IMR-90 (cell line): ENCODE measurements at regions not wholly inside any gene's neighbourhood (a gene's known extent, or its start where the extent isn't known, plus 50 kb on each side); places are given as distances from the start of the nearest gene placed in this dataset.

Source experiments
- CEBPB ChIP-seq: IDR thresholded peaks from 2 replicates; pipeline ENCODE4 v1.6.1; 2012; ENCODE audit warnings: low read depth, low read length, improper control_type of control experiment
- CHD1 ChIP-seq: IDR thresholded peaks from 2 replicates; pipeline ENCODE4 v1.6.1; 2012; ENCODE audit warnings: low read depth, low read length, improper control_type of control experiment
- FOS ChIP-seq: fragments of 150-350 bp; IDR thresholded peaks from 2 replicates; pipeline ENCODE4 v1.6.1; 2016; ENCODE audit warnings: low read depth, low read length
- MAFK ChIP-seq: IDR thresholded peaks from 2 replicates; pipeline ENCODE4 v1.6.1; 2012; ENCODE audit warnings: low read depth, low read length, improper control_type of control experiment
- NFE2L2 ChIP-seq: fragments of 150-350 bp; IDR thresholded peaks from 2 replicates; pipeline ENCODE4 v1.6.1; 2016; ENCODE audit warnings: low read depth, mild to moderate bottlenecking, low read length
- POLR2A ChIP-seq: IDR thresholded peaks from 2 replicates; pipeline ENCODE4 v1.6.1; 2012; ENCODE audit warnings: mild to moderate bottlenecking, low read depth, low read length
- RAD21 ChIP-seq: IDR thresholded peaks from 2 replicates; pipeline ENCODE4 v1.6.1; 2012; ENCODE audit warnings: low read length, improper control_type of control experiment
- RCOR1 ChIP-seq: IDR thresholded peaks from 2 replicates; pipeline ENCODE4 v1.6.1; 2012; ENCODE audit warnings: mild to moderate bottlenecking, low read length, improper control_type of control experiment; ENCODE audit not compliant: insufficient replicate concordance
- SMC3 ChIP-seq: fragments of 150-350 bp; IDR thresholded peaks from 2 replicates; pipeline ENCODE4 v1.6.1; 2016; ENCODE audit warnings: low read depth, mild to moderate bottlenecking, antibody characterized with exemption, low read length, moderate library complexity
- TF ChIP-seq, protein P1 (sequence below): conservative IDR thresholded peaks from 2 replicates; pipeline ENCODE4 v1.5.1; 2012; ENCODE audit warnings: mild to moderate bottlenecking, low read depth, low read length, improper control_type of control experiment
- TF ChIP-seq, protein P2 (sequence below): fragments of 150-350 bp; IDR thresholded peaks from 2 replicates; pipeline ENCODE4 v1.6.1; 2017; ENCODE audit warnings: mild to moderate bottlenecking, antibody characterized with exemption, low read length, low read depth

GRCh38 chr1:57843760-57844159 lies 419.9 kb upstream of the DAB1 start:
- TF ChIP-seq CHD1 (no peak), RAD21 (no peak), RCOR1 (no peak), FOS (no peak), NFE2L2 (no peak), CEBPB (no peak), POLR2A (no peak), SMC3 (no peak), MAFK (no peak)
- TF ChIP-seq, protein P1, sequence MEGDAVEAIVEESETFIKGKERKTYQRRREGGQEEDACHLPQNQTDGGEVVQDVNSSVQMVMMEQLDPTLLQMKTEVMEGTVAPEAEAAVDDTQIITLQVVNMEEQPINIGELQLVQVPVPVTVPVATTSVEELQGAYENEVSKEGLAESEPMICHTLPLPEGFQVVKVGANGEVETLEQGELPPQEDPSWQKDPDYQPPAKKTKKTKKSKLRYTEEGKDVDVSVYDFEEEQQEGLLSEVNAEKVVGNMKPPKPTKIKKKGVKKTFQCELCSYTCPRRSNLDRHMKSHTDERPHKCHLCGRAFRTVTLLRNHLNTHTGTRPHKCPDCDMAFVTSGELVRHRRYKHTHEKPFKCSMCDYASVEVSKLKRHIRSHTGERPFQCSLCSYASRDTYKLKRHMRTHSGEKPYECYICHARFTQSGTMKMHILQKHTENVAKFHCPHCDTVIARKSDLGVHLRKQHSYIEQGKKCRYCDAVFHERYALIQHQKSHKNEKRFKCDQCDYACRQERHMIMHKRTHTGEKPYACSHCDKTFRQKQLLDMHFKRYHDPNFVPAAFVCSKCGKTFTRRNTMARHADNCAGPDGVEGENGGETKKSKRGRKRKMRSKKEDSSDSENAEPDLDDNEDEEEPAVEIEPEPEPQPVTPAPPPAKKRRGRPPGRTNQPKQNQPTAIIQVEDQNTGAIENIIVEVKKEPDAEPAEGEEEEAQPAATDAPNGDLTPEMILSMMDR, result no peak
- TF ChIP-seq, protein P2, sequence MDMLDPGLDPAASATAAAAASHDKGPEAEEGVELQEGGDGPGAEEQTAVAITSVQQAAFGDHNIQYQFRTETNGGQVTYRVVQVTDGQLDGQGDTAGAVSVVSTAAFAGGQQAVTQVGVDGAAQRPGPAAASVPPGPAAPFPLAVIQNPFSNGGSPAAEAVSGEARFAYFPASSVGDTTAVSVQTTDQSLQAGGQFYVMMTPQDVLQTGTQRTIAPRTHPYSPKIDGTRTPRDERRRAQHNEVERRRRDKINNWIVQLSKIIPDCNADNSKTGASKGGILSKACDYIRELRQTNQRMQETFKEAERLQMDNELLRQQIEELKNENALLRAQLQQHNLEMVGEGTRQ, result no peak
